Right lung (tissue), 2 donors: ENCODE measurements at regions not wholly inside any gene's neighbourhood (a gene's known extent, or its start where the extent isn't known, plus 50 kb on each side); places are given as distances from the start of the nearest gene placed in this dataset.
"Not testable (repeated sequence)": the region's sequence is repeated elsewhere in the genome, so short reads cannot be mapped to it uniquely, and the experiment has no call there.

Experiments
- DNase-seq, 2 donors: peaks; one replicate each; pipeline ENCODE4 v3.0.0-alpha.2; 2013

DNA sequence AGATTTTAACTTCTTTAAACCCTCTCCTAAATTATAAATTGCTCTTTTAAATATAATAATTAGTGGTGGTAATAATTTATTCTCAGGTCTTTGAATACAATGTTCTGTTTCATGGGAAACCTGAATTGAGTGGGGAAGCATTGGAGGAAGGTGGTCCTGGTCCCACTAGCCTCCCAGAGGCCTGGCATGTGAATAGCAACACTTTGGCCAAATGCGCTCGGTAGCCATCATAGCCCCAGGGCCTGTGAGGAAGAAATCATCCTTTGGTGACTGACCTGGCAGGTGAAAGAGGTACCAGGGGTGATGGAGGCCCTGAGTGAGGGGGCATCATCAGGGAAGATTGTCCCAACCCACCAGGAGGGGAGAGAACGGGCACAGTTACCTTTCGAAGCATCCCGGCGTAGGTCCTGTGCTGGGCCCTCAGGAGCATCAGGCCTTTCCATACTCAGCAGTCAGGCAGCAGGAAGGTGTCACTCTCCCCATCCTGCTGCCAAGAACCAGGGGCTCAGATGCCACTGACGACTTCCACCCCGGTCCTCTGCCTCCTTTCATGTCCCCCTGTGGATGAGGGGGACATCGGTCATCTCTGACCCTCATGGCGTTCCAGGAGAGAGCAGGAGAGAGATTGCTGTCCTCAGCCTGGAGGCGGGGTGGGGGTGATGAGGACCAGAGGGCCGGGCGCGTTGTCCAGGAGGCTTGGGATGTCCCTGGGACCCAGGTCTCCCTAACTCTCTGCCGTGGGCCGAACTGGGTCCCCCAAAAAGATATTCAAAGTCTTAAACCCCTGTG, 78.6 kb upstream of the HPCAL1 start:
- DNase-seq: no peak

GRCh38 chr2:10224734-10225133, 78.0 kb upstream of the HPCAL1 start:
- DNase-seq: no peak

- no peak for DNase-seq
Measured at GRCh38 chr2:10225291-10226037, 77.2 kb upstream of the HPCAL1 start.

- no peak for DNase-seq
Measured at GRCh38 chr2:10226038-10226724, 76.5 kb upstream of the HPCAL1 start.

- DNase-seq: no peak
Measured at GRCh38 chr2:10228611-10229365, 73.9 kb upstream of the HPCAL1 start.

- DNase-seq: no peak
Measured at GRCh38 chr2:10229462-10230099, 73.1 kb upstream of the HPCAL1 start.

DNA sequence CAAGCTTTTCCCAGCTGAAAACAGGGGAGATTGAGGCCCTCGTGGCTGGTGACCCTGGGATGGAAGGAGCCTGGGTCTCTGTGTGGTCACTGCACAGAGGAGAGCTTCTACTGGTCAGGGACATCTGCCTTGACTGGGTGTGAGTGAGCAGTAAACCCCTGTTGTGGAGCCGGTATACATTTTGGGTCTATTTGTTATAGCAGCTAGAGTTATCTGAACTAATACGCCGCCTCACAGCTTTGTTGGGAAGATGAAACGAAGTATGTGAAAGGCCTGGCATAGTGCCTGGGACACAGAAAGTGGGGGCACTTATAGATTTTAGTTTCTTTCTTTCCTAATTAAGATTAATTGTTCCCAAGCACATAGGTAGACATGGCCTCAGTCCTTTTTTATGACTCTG, 72.2 kb upstream of the HPCAL1 start:
- no peak for DNase-seq

GRCh38 chr2:10230921-10231320, 71.8 kb upstream of the HPCAL1 start:
- DNase-seq: not testable (repeated sequence)

GRCh38 chr2:10231551-10232085, 71.1 kb upstream of the HPCAL1 start:
- DNase-seq: no peak

GRCh38 chr2:10232096-10232815, 70.4 kb upstream of the HPCAL1 start:
- DNase-seq: no peak

DNA sequence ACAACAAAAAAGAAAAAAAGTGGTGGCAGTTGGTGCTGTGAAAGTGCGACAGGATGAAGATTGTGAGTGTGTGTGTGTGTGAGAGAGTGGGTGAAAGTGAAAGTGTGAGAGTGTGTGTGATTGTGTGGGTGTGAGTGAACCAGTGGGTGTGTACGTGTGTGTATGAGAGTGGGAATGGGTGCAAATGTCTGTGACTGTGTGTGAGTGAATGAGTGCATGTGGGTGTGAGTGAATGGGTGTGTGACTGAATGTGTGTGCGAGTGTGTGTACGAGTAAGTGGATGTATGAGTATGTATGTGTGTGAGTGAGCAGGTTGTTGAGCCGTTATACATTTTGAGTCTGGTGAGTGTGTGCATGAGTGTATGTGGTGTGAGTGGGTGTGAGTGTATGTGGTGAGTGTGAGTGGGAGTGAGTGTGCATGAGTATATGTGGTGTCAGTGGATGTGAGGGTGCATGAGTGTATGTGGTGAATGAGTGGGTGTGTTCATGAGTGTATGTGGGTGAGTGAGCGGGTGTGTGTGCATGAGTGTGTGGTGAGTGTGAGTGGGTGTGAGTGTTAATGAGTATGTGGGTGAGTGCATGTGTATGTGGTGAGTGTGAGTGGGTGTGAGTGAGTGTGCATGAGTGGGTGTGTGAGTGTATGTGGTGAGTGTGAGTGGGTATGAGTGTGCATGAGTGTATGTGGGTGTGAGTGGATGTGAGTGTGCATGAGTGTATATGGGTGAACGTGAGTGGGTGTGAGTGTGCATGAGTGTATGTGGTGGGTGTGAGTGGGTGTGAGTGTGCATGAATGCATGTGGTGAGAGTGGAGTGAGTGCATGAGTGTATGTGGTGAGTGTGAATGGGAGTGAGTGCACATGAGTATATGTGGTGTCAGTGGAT, 69.3 kb upstream of the HPCAL1 start:
- DNase-seq: no peak

GRCh38 chr2:10234013-10234306, 68.7 kb upstream of the HPCAL1 start:
- DNase-seq: no peak

- DNase-seq: no peak
Measured at GRCh38 chr2:10234409-10235094, 68.2 kb upstream of the HPCAL1 start.

GRCh38 chr2:10235099-10235908, 67.4 kb upstream of the HPCAL1 start:
- DNase-seq: no peak

DNA sequence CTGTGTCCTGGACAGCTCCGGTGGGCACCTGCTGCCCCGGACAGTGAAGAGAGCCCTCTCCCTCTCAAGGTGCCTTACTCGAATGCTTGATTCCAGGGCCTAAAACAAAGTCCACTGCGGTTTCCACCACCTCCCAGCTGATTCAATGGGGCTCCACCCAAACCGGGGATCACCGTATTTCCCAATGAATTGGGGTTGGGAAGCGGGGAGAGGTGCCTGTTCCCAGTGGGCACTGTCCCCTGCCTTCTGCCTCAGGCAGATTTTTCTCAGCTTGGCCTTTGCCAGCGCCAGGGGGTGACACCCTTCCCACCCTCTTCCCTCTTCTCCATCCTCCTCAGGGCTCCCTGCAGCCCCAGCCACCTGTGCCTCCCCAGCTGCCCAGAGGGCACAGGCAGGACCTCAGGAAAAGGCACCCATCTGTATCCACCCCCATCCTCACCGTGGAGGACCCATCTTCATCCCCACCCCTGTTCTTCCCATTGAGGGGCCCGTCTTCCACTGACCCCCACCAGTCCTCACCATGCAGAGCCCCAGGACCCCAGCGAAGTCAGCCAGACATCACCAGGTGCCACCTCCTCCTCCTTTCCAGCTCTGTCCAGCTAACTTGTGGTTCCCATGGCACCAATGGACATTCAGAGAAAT, 66.7 kb upstream of the HPCAL1 start:
- no peak for DNase-seq

- no peak for DNase-seq
Measured at GRCh38 chr2:10236571-10237391, 65.9 kb upstream of the HPCAL1 start.
